ENCODE measurements at regions not wholly inside any gene's neighbourhood (a gene's known extent, or its start where the extent isn't known, plus 50 kb on each side); places are given as distances from the start of the nearest gene placed in this dataset.

DNA sequence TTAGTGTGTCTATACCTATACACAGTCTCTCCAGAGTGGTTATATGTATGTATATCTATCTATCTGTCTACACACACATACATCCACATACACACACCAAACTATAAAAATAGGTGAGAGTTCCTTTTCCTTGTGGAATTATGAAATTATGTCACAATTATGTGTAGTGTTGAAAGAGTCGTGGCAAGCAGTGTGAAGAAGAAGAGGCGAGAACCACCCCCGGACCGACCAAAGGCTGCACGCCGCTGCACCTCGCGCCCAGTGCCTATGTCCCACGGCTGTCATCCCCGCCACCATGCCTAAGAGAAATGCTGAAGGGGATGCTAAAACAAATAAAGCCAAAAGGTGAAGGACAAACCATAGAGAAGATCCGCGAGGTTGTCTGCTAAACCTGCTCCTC, 95.0 kb upstream of the RAP2B start:
- intact Hi-C loops (cut with DNase I), result no loop called here
- 95 to 96% methylated on average over 12 of the region's 12 CpGs for WGBS, 2 donors
- Histone ChIP-seq H3K36me3 (no peaks in the 10 kb centered on the region), H3K9me3 (no peaks in the 10 kb centered on the region), H3K27me3 (no peaks in the 10 kb centered on the region), H3K4me1 (no peaks in the 10 kb centered on the region), H3K27ac (no peak overlapping the region), H3K4me3 (no peak overlapping the region)
- TF ChIP-seq POLR2AphosphoS5 (IDR thresholded peaks at IDR 0.05) (no peak), EP300 (IDR thresholded peaks at IDR 0.05) (no peak), POLR2A (IDR thresholded peaks at IDR 0.05) (no peak)
- TF ChIP-seq, protein P1, sequence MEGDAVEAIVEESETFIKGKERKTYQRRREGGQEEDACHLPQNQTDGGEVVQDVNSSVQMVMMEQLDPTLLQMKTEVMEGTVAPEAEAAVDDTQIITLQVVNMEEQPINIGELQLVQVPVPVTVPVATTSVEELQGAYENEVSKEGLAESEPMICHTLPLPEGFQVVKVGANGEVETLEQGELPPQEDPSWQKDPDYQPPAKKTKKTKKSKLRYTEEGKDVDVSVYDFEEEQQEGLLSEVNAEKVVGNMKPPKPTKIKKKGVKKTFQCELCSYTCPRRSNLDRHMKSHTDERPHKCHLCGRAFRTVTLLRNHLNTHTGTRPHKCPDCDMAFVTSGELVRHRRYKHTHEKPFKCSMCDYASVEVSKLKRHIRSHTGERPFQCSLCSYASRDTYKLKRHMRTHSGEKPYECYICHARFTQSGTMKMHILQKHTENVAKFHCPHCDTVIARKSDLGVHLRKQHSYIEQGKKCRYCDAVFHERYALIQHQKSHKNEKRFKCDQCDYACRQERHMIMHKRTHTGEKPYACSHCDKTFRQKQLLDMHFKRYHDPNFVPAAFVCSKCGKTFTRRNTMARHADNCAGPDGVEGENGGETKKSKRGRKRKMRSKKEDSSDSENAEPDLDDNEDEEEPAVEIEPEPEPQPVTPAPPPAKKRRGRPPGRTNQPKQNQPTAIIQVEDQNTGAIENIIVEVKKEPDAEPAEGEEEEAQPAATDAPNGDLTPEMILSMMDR (IDR thresholded peaks at IDR 0.05), result no peak
- DNase-seq, result no peak

DNA sequence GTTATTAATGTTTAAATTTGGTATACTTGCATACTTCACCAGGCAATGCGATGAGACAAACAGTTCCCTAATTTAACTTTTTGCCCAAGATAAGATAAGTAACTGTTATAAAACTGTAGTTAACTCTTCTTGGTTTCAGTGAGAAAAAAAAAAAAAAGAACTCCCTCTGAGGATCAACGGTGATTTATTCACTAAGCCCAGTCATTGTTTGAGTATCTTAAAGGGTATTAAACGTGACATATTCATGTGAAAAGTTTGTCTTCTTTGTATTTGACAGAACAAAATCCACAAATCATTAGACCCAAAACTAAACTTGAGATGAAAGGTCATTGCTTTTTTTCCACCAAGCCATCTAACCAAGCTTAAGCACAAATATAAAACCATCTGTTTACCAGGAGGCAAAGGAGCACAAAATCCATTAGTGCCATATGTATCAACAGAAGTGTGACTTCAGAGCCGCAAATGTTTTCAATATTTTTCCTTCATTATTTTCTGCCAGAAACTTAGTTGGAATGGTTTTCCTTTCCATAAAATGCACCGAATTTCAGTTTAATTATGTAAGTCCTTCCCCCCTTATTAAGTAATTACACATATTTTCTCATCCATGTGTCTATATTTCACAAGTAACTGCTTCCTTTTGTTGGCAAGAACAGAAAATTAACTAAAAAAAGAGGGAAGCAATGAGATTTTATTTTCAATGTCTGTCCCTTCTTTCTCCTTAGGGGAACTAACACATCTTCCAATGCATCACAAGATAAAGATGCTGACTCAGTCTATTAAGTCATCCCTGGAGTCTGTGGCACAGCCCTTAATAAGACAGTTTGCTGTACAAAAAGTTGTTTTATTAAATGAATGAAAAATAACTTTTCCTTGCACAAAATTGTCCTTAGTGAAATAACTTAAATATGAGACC, 92.2 kb upstream of the RAP2B start:
- intact Hi-C loops (cut with DNase I), result no loop called here
- WGBS, 2 donors, result 39 to 63% methylated on average over 5 of the region's 5 CpGs
- Histone ChIP-seq H3K4me3 (no peak overlapping the region), H3K9me3 (no peaks in the 10 kb centered on the region), H3K36me3 (no peaks in the 10 kb centered on the region), H3K27me3 (no peaks in the 10 kb centered on the region), H3K4me1 (no peaks in the 10 kb centered on the region), H3K27ac (no peak overlapping the region)
- TF ChIP-seq EP300 (IDR thresholded peaks at IDR 0.05), result no peak
- TF ChIP-seq POLR2A (IDR thresholded peaks at IDR 0.05), result no peak
- no peak for TF ChIP-seq POLR2AphosphoS5 (IDR thresholded peaks at IDR 0.05)
- TF ChIP-seq, protein P1 (IDR thresholded peaks at IDR 0.05), result no peak
- DNase-seq, result no peak

DNA sequence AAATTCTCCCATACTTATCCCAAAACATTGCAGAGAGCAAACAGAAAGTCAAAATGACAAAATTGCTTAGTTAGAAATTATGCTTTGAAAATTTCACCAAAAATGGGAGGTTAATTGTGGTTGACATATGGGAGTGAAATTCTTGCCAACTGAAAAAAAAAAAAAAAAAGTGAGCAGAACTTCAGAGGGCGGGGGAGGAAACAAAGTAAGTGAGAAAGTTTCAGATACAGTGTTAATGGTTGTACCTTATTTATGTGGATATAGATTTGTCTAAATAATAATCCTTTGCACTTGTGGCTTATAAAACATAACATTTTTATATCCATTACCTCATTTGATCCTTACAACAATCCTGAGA, 91.5 kb upstream of the RAP2B start:
- H3K4me1 ChIP-seq, result no peaks in the 10 kb centered on the region
- no peak overlapping the region for H3K27ac ChIP-seq
- intact Hi-C loops (cut with DNase I), result no loop called here
- no peak overlapping the region for H3K4me3 ChIP-seq
- H3K9me3 ChIP-seq, result no peaks in the 10 kb centered on the region
- no peaks in the 10 kb centered on the region for H3K27me3 ChIP-seq
- DNase-seq, result no peak
- TF ChIP-seq POLR2A (IDR thresholded peaks at IDR 0.05) (no peak), EP300 (IDR thresholded peaks at IDR 0.05) (no peak), POLR2AphosphoS5 (IDR thresholded peaks at IDR 0.05) (no peak)
- TF ChIP-seq, protein P1 (IDR thresholded peaks at IDR 0.05), result no peak
- H3K36me3 ChIP-seq, result no peaks in the 10 kb centered on the region
- 71 to 81% methylated on average over 1 of the region's 1 CpG for WGBS, 2 donors

DNA sequence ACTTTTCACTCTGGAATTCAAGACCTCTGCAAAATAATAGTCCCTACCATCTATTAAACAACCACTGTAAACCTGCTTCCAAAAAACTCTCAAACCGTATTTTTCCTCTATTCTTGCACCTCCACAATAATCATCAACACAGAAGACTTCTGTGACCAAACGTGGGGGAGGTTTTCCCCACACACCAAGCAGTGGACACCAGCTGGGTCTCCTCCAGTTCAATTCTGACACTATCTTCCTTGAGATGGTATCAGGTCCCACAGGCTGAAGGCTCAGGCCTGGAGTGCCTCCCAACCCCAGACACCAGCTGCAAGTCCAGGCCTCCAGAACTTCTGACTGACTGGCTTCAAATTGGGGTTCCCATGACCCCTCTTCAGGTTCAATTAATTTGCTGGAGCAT, 89.6 kb upstream of the RAP2B start:
- no peak for TF ChIP-seq POLR2AphosphoS5 (IDR thresholded peaks at IDR 0.05)
- TF ChIP-seq EP300 (IDR thresholded peaks at IDR 0.05), result no peak
- no peak for DNase-seq
- no peak overlapping the region for H3K4me3 ChIP-seq
- H3K36me3 ChIP-seq, result no peaks in the 10 kb centered on the region
- H3K27ac ChIP-seq, result no peak overlapping the region
- no peaks in the 10 kb centered on the region for H3K27me3 ChIP-seq
- no peaks in the 10 kb centered on the region for H3K9me3 ChIP-seq
- WGBS, 2 donors, result 82 to 83% methylated on average over 2 of the region's 2 CpGs
- intact Hi-C loops (cut with DNase I), result no loop called here
- no peaks in the 10 kb centered on the region for H3K4me1 ChIP-seq

DNA sequence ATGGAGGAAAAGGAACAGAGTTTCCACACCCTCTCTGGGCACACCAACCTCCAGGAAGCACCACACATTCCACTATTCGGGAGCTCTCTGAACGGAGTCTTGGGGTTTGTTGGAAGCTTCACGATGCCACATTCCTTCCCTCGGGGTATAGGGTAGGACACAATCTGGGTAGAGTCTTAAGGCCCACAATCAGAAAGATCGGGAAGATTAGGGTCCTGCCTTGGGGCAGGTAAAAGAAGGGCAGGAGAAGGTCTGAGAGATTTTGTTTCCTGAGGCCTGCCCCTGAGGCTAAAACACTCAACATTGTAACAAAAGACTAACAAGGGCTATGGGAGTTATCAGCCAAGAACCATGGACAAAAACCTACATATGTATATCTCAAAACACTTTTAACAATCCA, 89.2 kb upstream of the RAP2B start:
- Histone ChIP-seq H3K9me3 (no peaks in the 10 kb centered on the region), H3K4me3 (no peak overlapping the region), H3K27me3 (no peaks in the 10 kb centered on the region), H3K27ac (no peak overlapping the region), H3K36me3 (no peaks in the 10 kb centered on the region), H3K4me1 (no peaks in the 10 kb centered on the region)
- WGBS, 2 donors, result 92 to 94% methylated on average over 5 of the region's 5 CpGs
- no peak for DNase-seq
- intact Hi-C loops (cut with DNase I), result no loop called here
- TF ChIP-seq EP300 (IDR thresholded peaks at IDR 0.05), result no peak
- no peak for TF ChIP-seq POLR2AphosphoS5 (IDR thresholded peaks at IDR 0.05)

DNA sequence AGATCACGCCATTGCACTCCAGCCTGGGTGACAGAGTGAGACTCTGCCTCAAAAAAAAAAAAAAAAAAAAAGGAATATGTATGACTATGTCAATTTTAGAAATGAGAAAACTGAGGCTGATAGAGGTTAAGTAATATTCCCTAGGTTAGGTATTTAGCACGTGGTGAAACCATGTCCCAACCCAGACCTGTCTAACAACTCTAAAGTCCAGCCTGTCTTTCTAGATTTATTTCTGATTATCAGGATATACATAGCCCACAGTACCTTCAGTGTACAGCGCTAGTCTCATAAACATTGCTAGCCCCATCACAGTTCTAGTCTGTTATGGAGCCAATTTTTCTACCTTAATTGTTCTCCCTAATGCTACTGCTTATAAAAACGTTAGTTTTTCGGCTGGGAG, 88.4 kb upstream of the RAP2B start:
- Histone ChIP-seq H3K27ac (no peak overlapping the region), H3K9me3 (no peaks in the 10 kb centered on the region), H3K36me3 (no peaks in the 10 kb centered on the region), H3K4me3 (no peak overlapping the region), H3K27me3 (no peaks in the 10 kb centered on the region), H3K4me1 (no peaks in the 10 kb centered on the region)
- DNase-seq, result no peak
- 78 to 83% methylated on average over 5 of the region's 5 CpGs for WGBS, 2 donors
- TF ChIP-seq, protein P1 (IDR thresholded peaks at IDR 0.05), result no peak
- no peak for TF ChIP-seq POLR2AphosphoS5 (IDR thresholded peaks at IDR 0.05)
- no peak for TF ChIP-seq EP300 (IDR thresholded peaks at IDR 0.05)
- TF ChIP-seq POLR2A (IDR thresholded peaks at IDR 0.05), result no peak
- intact Hi-C loops (cut with DNase I), result no loop called here
